Left ventricle myocardium inferior (tissue), 1 donor: ENCODE measurements at regions not wholly inside any gene's neighbourhood (a gene's known extent, or its start where the extent isn't known, plus 50 kb on each side); places are given as distances from the start of the nearest gene placed in this dataset.

ENCODE experiments used
- DNase-seq: peaks from one replicate; pipeline ENCODE4 v3.0.0-alpha.2; 2020
- H3K27ac ChIP-seq: fragments of 200-600 bp; replicated peaks from 2 replicates; pipeline ENCODE4 v1.8.0; 2021
- H3K27me3 ChIP-seq: fragments of 200-600 bp; 2 replicates; pipeline ENCODE4 v1.8.0; 2021; ENCODE audit warnings: low read depth
- H3K36me3 ChIP-seq: fragments of 200-600 bp; 2 replicates; pipeline ENCODE4 v1.8.0; 2021
- H3K4me1 ChIP-seq: fragments of 200-600 bp; 2 replicates; pipeline ENCODE4 v1.8.0; 2021
- H3K4me3 ChIP-seq: fragments of 200-600 bp; 2 replicates; pipeline ENCODE4 v1.8.0; 2021; ENCODE audit warnings: mild to moderate bottlenecking, moderate library complexity
- H3K9me3 ChIP-seq: fragments of 200-600 bp; replicated peaks from 2 replicates; pipeline ENCODE4 v1.8.0; 2021
- CTCF ChIP-seq: fragments of 200-600 bp; IDR thresholded peaks from 2 replicates; pipeline ENCODE4 v1.8.0; 2021; ENCODE audit warnings: antibody characterized with exemption, mild to moderate bottlenecking, borderline replicate concordance
- intact Hi-C: fragments of 100-400 bp; cut with micrococcal nuclease; formaldehyde crosslinking; loops from one replicate; pipeline ENCODE4 v1.11.0; 2022
- donor health status: DM: no; HTN: yes; CAD: no; lungs with severe emphysema.

DNA sequence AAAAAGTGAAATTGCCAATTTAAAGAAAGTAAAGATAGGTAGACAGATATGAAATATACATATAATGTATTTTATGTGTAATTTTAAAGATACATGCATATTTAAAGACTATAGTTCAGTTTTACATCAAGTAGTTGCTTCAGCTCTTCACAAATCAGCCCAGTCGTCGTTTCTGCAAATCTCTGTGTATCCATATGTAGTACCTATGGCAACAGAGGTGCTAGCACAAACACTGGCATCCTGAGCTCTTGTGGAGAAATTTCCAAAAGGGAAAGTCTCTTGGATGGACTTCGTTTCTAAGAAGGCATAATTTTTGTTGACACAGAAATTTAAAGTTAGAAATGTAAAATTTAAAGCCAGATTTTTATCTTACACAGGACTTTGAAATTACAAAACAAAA, 1284.7 kb downstream of the ROBO1 start:
- Histone ChIP-seq H3K4me1 (no peaks in the 10 kb centered on the region), H3K27me3 (no peaks in the 10 kb centered on the region), H3K4me3 (no peak overlapping the region), H3K36me3 (no peaks in the 10 kb centered on the region), H3K9me3 (peaks cover 20% of the 10 kb centered on the region), H3K27ac (no peak overlapping the region)
- no peak for DNase-seq
- TF ChIP-seq CTCF = no peak
- intact Hi-C loops = no loop called here

GRCh38 chr3:78494851-78495250, 1272.9 kb downstream of the ROBO1 start:
- Histone ChIP-seq H3K36me3 (no peaks in the 10 kb centered on the region), H3K4me1 (peaks cover 12% of the 10 kb centered on the region), H3K27ac (no peak overlapping the region), H3K27me3 (no peaks in the 10 kb centered on the region), H3K9me3 (peaks cover 8% of the 10 kb centered on the region), H3K4me3 (no peak overlapping the region)
- intact Hi-C loops = no loop called here
- DNase-seq = no peak
- no peak for TF ChIP-seq CTCF

- intact Hi-C loops = no loop called here
- H3K9me3 ChIP-seq = peaks cover 8% of the 10 kb centered on the region
- TF ChIP-seq CTCF = no peak
These were observed 1272.5 kb downstream of the ROBO1 start for GRCh38 chr3:78495301-78495700.

GRCh38 chr3:78496501-78496900, 1271.3 kb downstream of the ROBO1 start:
- no peak for DNase-seq
- peaks cover 12% of the 10 kb centered on the region for H3K4me1 ChIP-seq
- no peak overlapping the region for H3K4me3 ChIP-seq
- intact Hi-C loops = no loop called here
- H3K36me3 ChIP-seq = no peaks in the 10 kb centered on the region
- no peak for TF ChIP-seq CTCF
- no peak overlapping the region for H3K27ac ChIP-seq
- H3K27me3 ChIP-seq = no peaks in the 10 kb centered on the region
- peaks cover 5% of the 10 kb centered on the region for H3K9me3 ChIP-seq

More at GRCh38 chr3:78495301-78495700, 1272.5 kb downstream of the ROBO1 start:
- DNase-seq = no peak
- no peak overlapping the region for H3K4me3 ChIP-seq
- no peaks in the 10 kb centered on the region for H3K27me3 ChIP-seq
- H3K27ac ChIP-seq = no peak overlapping the region
- no peaks in the 10 kb centered on the region for H3K36me3 ChIP-seq
- peaks cover 12% of the 10 kb centered on the region for H3K4me1 ChIP-seq

GRCh38 chr3:78497021-78497420, 1270.8 kb downstream of the ROBO1 start:
- no peak overlapping the region for H3K4me3 ChIP-seq
- peaks cover 5% of the 10 kb centered on the region for H3K9me3 ChIP-seq
- DNase-seq = no peak
- peaks cover 12% of the 10 kb centered on the region for H3K4me1 ChIP-seq
- intact Hi-C loops = no loop called here
- no peaks in the 10 kb centered on the region for H3K36me3 ChIP-seq
- TF ChIP-seq CTCF = no peak
- H3K27me3 ChIP-seq = no peaks in the 10 kb centered on the region
- H3K27ac ChIP-seq = no peak overlapping the region

DNA sequence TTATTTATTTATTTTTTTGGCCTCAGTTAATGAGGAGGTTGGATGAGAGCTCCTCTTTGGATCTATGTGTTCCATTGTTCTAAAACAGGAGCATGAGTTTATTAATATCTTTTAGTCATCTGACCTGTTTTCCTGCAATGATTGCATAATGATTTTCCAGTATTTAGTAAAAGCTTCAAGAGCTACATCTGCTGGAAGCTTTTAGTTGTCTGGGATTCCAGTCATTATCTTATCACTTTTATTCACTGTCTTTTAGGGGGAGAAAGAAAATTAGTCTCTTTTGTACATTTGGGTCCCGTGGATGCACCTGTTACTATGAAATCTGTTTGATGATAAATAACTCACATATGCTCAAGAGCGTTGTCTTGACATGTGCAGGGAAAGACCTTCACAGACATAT, 1270.0 kb downstream of the ROBO1 start:
- Histone ChIP-seq H3K27me3 (no peaks in the 10 kb centered on the region), H3K9me3 (no peaks in the 10 kb centered on the region), H3K4me1 (peaks cover 12% of the 10 kb centered on the region), H3K27ac (no peak overlapping the region), H3K4me3 (no peak overlapping the region), H3K36me3 (no peaks in the 10 kb centered on the region)
- DNase-seq = no peak
- TF ChIP-seq CTCF = no peak
- intact Hi-C loops = no loop called here
